Activated naive CD8-positive, alpha-beta T cell (primary cell): ENCODE measurements at regions not wholly inside any gene's neighbourhood (a gene's known extent, or its start where the extent isn't known, plus 50 kb on each side); places are given as distances from the start of the nearest gene placed in this dataset.

Experiments used
- H3K27ac Mint-ChIP-seq: one replicate; pipeline ENCODE4 v1.8.0; 2021; ENCODE audit warnings: mixed read lengths
- H3K27me3 Mint-ChIP-seq: one replicate; pipeline ENCODE4 v1.8.0; 2021; ENCODE audit warnings: mixed read lengths
- H3K36me3 Mint-ChIP-seq: one replicate; pipeline ENCODE4 v1.8.0; 2021; ENCODE audit warnings: mixed read lengths
- H3K4me1 Mint-ChIP-seq: one replicate; pipeline ENCODE4 v1.8.0; 2021; ENCODE audit warnings: low read depth, mixed read lengths
- H3K4me3 Mint-ChIP-seq: one replicate; pipeline ENCODE4 v1.8.0; 2021; ENCODE audit warnings: mild to moderate bottlenecking, mixed read lengths
- H3K9me3 Mint-ChIP-seq: one replicate; pipeline ENCODE4 v1.8.0; 2021; ENCODE audit warnings: low read depth, mixed read lengths

GRCh38 chr20:60993433-60994044 lies 258.5 kb upstream of the CDH4 start:
- Mint-ChIP-seq H3K27ac (no peak overlapping the region), H3K36me3 (no peaks in the 10 kb centered on the region), H3K4me3 (no peak overlapping the region), H3K9me3 (no peaks in the 10 kb centered on the region), H3K4me1 (no peaks in the 10 kb centered on the region), H3K27me3 (peaks cover 4% of the 10 kb centered on the region)

- Mint-ChIP-seq H3K4me1 (no peaks in the 10 kb centered on the region), H3K27me3 (peaks cover 1% of the 10 kb centered on the region), H3K36me3 (no peaks in the 10 kb centered on the region), H3K9me3 (no peaks in the 10 kb centered on the region), H3K27ac (no peak overlapping the region), H3K4me3 (no peak overlapping the region)
These were observed 252.8 kb upstream of the CDH4 start for GRCh38 chr20:60999250-60999649.

GRCh38 chr20:61002090-61002489 lies 250.0 kb upstream of the CDH4 start:
- Mint-ChIP-seq H3K4me1 (no peaks in the 10 kb centered on the region), H3K4me3 (no peak overlapping the region), H3K36me3 (no peaks in the 10 kb centered on the region), H3K27me3 (peaks cover 5% of the 10 kb centered on the region), H3K9me3 (no peaks in the 10 kb centered on the region), H3K27ac (no peak overlapping the region)

DNA sequence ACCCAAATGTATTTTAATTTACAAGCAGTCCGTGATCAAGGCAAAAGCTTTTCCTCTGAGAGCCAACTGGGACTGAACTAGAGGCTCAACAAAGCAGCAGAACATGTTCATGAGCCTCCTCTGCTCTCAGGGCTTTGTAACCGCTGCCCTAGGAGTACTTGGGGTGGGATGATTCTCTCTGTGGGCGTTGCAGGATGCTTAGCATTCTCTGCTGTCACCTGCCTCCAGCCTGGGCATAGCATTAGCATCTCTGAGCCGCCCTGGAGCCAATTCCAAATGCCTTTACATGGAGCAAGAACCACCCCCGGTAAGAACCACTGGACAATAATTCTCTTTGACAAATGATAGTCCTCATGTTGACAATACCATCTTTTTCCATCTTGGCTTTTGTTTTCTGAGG lies 237.6 kb upstream of the CDH4 start:
- Mint-ChIP-seq H3K27me3 (peaks cover 12% of the 10 kb centered on the region), H3K27ac (no peak overlapping the region), H3K4me1 (no peaks in the 10 kb centered on the region), H3K9me3 (peaks cover 4% of the 10 kb centered on the region), H3K4me3 (no peak overlapping the region), H3K36me3 (no peaks in the 10 kb centered on the region)

GRCh38 chr20:61015602-61016001 lies 236.5 kb upstream of the CDH4 start:
- Mint-ChIP-seq H3K27ac (no peak overlapping the region), H3K4me1 (no peaks in the 10 kb centered on the region), H3K27me3 (peaks cover 11% of the 10 kb centered on the region), H3K4me3 (no peak overlapping the region), H3K9me3 (peaks cover 4% of the 10 kb centered on the region), H3K36me3 (no peaks in the 10 kb centered on the region)

GRCh38 chr20:61019322-61019721 lies 232.7 kb upstream of the CDH4 start:
- peaks cover 4% of the 10 kb centered on the region for H3K9me3 Mint-ChIP-seq
- no peaks in the 10 kb centered on the region for H3K4me1 Mint-ChIP-seq
- H3K27me3 Mint-ChIP-seq, result peaks cover 11% of the 10 kb centered on the region
- no peak overlapping the region for H3K4me3 Mint-ChIP-seq
- H3K27ac Mint-ChIP-seq, result no peak overlapping the region
- no peaks in the 10 kb centered on the region for H3K36me3 Mint-ChIP-seq

GRCh38 chr20:61023612-61024011 lies 228.4 kb upstream of the CDH4 start:
- Mint-ChIP-seq H3K27me3 (no peaks in the 10 kb centered on the region), H3K36me3 (no peaks in the 10 kb centered on the region), H3K27ac (no peak overlapping the region), H3K4me3 (no peak overlapping the region), H3K9me3 (peaks cover 4% of the 10 kb centered on the region), H3K4me1 (no peaks in the 10 kb centered on the region)

DNA sequence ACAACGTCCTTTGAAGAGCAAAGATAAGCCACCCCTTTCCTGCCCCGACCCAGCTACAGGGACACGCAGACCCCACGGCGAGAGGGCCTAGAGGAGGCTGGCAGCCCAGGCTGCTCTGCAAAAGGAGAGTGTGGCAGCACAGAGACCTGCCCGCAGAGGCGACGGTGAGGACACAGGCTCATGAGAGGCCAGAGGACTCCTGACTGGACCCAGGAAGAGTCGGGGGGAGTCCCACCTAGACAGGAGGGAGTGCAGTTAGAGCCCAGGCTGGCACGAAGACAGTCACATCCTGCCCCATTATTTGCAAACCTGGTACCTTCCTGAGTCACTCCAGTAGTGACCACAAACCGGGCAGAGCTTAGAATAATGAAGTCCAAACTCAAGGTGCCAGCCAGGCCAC lies 227.7 kb upstream of the CDH4 start:
- no peak overlapping the region for H3K27ac Mint-ChIP-seq
- no peaks in the 10 kb centered on the region for H3K4me1 Mint-ChIP-seq
- H3K4me3 Mint-ChIP-seq, result no peak overlapping the region
- no peaks in the 10 kb centered on the region for H3K27me3 Mint-ChIP-seq
- no peaks in the 10 kb centered on the region for H3K9me3 Mint-ChIP-seq
- no peaks in the 10 kb centered on the region for H3K36me3 Mint-ChIP-seq

GRCh38 chr20:61025536-61025935 lies 226.5 kb upstream of the CDH4 start:
- Mint-ChIP-seq H3K36me3 (no peaks in the 10 kb centered on the region), H3K4me3 (no peak overlapping the region), H3K9me3 (no peaks in the 10 kb centered on the region), H3K27me3 (no peaks in the 10 kb centered on the region), H3K4me1 (no peaks in the 10 kb centered on the region), H3K27ac (no peak overlapping the region)

DNA sequence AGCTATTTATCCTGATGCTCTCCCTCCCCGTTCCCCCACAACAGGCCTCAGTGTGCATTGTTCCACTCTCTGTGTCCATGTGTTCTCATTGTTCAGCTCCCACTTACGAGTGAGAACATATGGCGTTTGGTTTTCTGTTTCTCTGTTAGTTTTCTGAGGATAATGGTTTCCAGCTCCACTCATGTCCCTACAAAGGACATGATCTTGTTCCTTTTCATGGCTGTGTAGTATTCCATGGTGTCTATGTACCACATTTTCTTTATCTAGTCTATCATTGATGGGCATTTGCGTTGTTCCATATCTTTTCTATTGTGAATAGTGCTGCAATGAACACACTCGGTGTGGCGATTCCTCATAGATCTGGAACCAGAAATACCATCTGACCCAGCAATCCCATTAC lies 225.9 kb upstream of the CDH4 start:
- Mint-ChIP-seq H3K9me3 (no peaks in the 10 kb centered on the region), H3K4me3 (no peak overlapping the region), H3K36me3 (no peaks in the 10 kb centered on the region), H3K4me1 (no peaks in the 10 kb centered on the region), H3K27me3 (no peaks in the 10 kb centered on the region), H3K27ac (no peak overlapping the region)

- Mint-ChIP-seq H3K9me3 (no peaks in the 10 kb centered on the region), H3K27me3 (no peaks in the 10 kb centered on the region), H3K36me3 (no peaks in the 10 kb centered on the region), H3K27ac (no peak overlapping the region), H3K4me3 (no peak overlapping the region), H3K4me1 (no peaks in the 10 kb centered on the region)
These were observed 225.3 kb upstream of the CDH4 start for GRCh38 chr20:61026731-61027130.

DNA sequence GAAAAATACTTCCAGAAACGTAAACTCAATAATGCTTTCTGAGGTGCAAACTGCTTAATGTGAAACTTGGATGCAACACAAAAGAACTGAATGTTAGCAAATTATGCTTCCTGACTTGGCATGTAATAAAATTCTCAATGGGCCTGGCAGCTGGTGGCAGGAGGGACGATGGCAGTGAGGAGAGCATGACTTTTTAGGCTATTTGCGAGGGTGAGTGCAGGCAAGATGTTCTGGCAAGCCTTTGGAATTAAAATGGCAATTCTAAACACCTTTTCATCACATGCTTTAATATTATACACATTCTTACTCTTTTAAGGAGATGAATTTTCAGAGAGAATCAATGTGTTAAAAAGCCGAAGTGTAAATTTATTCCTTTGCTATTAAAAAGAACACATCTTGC lies 224.8 kb upstream of the CDH4 start:
- H3K27ac Mint-ChIP-seq, result no peak overlapping the region
- no peaks in the 10 kb centered on the region for H3K9me3 Mint-ChIP-seq
- H3K36me3 Mint-ChIP-seq, result no peaks in the 10 kb centered on the region
- H3K27me3 Mint-ChIP-seq, result no peaks in the 10 kb centered on the region
- no peaks in the 10 kb centered on the region for H3K4me1 Mint-ChIP-seq
- no peak overlapping the region for H3K4me3 Mint-ChIP-seq

DNA sequence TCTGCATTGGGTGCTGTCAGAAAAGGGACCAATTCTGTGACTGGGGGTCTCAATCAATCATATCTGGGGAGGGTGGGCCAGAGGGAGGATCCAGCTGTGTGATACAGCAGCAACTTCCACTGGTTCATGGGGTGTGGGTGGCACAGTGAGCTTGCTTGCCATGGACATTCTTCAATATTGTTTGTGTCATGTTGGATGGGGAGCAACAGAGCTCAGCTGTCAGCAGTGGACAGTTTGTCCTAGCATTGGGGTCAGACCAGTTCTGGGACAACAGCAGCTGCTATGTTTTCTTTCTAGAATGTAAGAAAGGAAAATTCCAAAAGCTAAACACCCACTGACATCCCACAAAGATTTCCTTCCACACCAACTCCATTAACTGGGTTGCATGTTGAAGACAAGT lies 221.9 kb upstream of the CDH4 start:
- no peak overlapping the region for H3K27ac Mint-ChIP-seq
- no peaks in the 10 kb centered on the region for H3K4me1 Mint-ChIP-seq
- H3K4me3 Mint-ChIP-seq, result no peak overlapping the region
- H3K36me3 Mint-ChIP-seq, result no peaks in the 10 kb centered on the region
- H3K27me3 Mint-ChIP-seq, result no peaks in the 10 kb centered on the region
- H3K9me3 Mint-ChIP-seq, result peaks cover 6% of the 10 kb centered on the region

DNA sequence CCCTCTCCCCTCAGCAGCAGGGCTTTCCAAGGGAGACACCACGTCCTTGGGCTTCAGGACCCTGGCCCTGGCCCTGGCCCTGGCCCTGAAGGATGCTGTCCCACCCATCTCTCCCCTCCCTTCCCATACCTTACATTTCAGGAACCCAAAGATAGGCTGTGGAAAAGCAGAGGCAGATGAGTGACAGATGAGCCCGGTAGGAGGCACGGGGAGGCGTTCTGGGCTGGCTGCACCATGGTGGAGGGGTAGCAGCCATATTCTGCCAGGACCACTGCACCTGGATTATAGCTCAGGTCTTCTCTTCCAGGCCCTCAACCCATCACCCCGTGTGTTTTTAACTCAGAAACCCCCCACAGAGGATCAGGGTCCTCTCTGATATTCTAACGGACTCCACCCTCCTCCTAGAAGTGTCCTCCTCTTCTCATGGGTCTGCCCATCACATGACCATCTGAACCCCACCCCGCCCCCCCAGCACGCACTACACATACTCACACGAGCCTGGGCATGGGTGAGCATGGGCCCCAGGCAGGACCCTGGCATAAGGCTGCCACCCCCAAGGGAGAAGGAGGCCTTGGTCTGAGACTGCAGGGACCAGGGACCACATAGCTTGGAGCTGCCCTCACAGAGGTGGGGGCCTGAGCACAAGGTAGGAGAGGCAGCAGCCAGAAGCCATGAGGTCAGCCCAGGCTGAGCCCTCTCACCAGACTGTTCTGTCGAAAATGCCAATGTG lies 220.8 kb upstream of the CDH4 start:
- H3K9me3 Mint-ChIP-seq, result peaks cover 6% of the 10 kb centered on the region
- no peak overlapping the region for H3K27ac Mint-ChIP-seq
- no peaks in the 10 kb centered on the region for H3K4me1 Mint-ChIP-seq
- H3K4me3 Mint-ChIP-seq, result no peak overlapping the region
- H3K36me3 Mint-ChIP-seq, result no peaks in the 10 kb centered on the region
- no peaks in the 10 kb centered on the region for H3K27me3 Mint-ChIP-seq

- Mint-ChIP-seq H3K27me3 (no peaks in the 10 kb centered on the region), H3K36me3 (no peaks in the 10 kb centered on the region), H3K4me3 (no peak overlapping the region), H3K27ac (no peak overlapping the region), H3K9me3 (peaks cover 12% of the 10 kb centered on the region), H3K4me1 (no peaks in the 10 kb centered on the region)
These were observed 214.6 kb upstream of the CDH4 start for GRCh38 chr20:61037498-61037897.

DNA sequence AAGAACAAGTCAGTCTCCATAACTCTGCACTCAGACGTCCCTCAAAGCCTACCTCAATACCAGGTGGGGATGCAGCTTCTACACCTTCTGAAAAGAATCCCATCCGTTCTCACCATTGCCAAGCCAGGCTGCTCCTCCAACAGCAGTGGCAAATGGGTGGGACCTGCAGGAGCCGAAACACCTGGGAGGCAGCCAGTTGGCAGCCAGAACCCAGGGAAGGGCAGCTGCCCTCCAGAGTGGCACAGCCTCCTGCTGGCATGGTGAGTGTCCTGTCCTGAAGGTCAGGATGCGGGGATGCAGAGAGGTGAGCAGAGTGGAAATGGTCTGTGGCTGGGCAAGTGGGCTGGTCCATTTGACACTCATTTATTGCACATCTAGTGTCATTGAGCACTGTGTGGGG lies 210.6 kb upstream of the CDH4 start:
- Mint-ChIP-seq H3K4me1 (no peaks in the 10 kb centered on the region), H3K4me3 (no peak overlapping the region), H3K36me3 (no peaks in the 10 kb centered on the region), H3K9me3 (peaks cover 5% of the 10 kb centered on the region), H3K27ac (no peak overlapping the region), H3K27me3 (peaks cover 3% of the 10 kb centered on the region)
